ENCODE measurements at regions not wholly inside any gene's neighbourhood (a gene's known extent, or its start where the extent isn't known, plus 50 kb on each side); places are given as distances from the start of the nearest gene placed in this dataset.
A peak's percentile ranks its signal among the peaks of the same experiment; 100 is the strongest.

- no peak for DNase-seq (ENCODE audit: low spot score)
These were observed 120.5 kb downstream of the ZFP36L2 start for GRCh38 chr2:43105586-43106558.

- DNase-seq (ENCODE audit: low spot score) = no peak
These were observed 121.6 kb downstream of the ZFP36L2 start for GRCh38 chr2:43104763-43105162.

GRCh38 chr2:43104106-43104505 lies 122.3 kb downstream of the ZFP36L2 start:
- DNase-seq (ENCODE audit: low spot score) = no peak

GRCh38 chr2:43103093-43103404 lies 123.4 kb downstream of the ZFP36L2 start:
- DNase-seq (ENCODE audit: low spot score) = no peak

GRCh38 chr2:43102366-43103092 lies 123.9 kb downstream of the ZFP36L2 start:
- no peak for DNase-seq (ENCODE audit: low spot score)

GRCh38 chr2:43101751-43102150 lies 124.7 kb downstream of the ZFP36L2 start:
- no peak for DNase-seq (ENCODE audit: low spot score)

- peak; percentile 46 for DNase-seq (ENCODE audit: low spot score)
These were observed 125.3 kb downstream of the ZFP36L2 start for GRCh38 chr2:43100883-43101662.

GRCh38 chr2:43100362-43100882 lies 126.0 kb downstream of the ZFP36L2 start:
- no peak for DNase-seq (ENCODE audit: low spot score)

GRCh38 chr2:43099797-43100196 lies 126.6 kb downstream of the ZFP36L2 start:
- no peak for DNase-seq (ENCODE audit: low spot score)

- no peak for DNase-seq (ENCODE audit: low spot score)
These were observed 127.9 kb downstream of the ZFP36L2 start for GRCh38 chr2:43098539-43098938.

- DNase-seq (ENCODE audit: low spot score) = no peak
These were observed 128.6 kb downstream of the ZFP36L2 start for GRCh38 chr2:43097644-43098408.

- DNase-seq (ENCODE audit: low spot score) = no peak
These were observed 130.7 kb downstream of the ZFP36L2 start for GRCh38 chr2:43095533-43096295.

GRCh38 chr2:43092520-43093179 lies 133.8 kb downstream of the ZFP36L2 start:
- DNase-seq (ENCODE audit: low spot score) = no peak

- DNase-seq (ENCODE audit: low spot score) = no peak
These were observed 136.1 kb downstream of the ZFP36L2 start for GRCh38 chr2:43090317-43090716.

- no peak for DNase-seq (ENCODE audit: low spot score)
These were observed 138.0 kb downstream of the ZFP36L2 start for GRCh38 chr2:43088143-43089073.

- DNase-seq (ENCODE audit: low spot score) = no peak
These were observed 139.0 kb downstream of the ZFP36L2 start for GRCh38 chr2:43087413-43087812.

- DNase-seq (ENCODE audit: low spot score) = no peak
These were observed 139.8 kb downstream of the ZFP36L2 start for GRCh38 chr2:43086451-43087221.

- DNase-seq (ENCODE audit: low spot score) = no peak
These were observed 140.5 kb downstream of the ZFP36L2 start for GRCh38 chr2:43085929-43086328.
